ENCODE measurements at regions not wholly inside any gene's neighbourhood (a gene's known extent, or its start where the extent isn't known, plus 50 kb on each side); places are given as distances from the start of the nearest gene placed in this dataset.

GRCh38 chr11:131203040-131203439, 167.4 kb upstream of the NTM start:
- BruUV-seq (replicated peaks) = no TSS peak
- POLR2A ChIA-PET = no interaction called here
- Histone ChIP-seq H3K79me2 (ENCODE audit: control insufficient read depth, insufficient read depth, low read length) (no peaks in the 10 kb centered on the region), H3K4me2 (ENCODE audit: insufficient read depth, low read length) (no peak overlapping the region), H4K20me1 (replicated peaks; ENCODE audit: control insufficient read depth, insufficient read depth, low read length) (no peaks in the 10 kb centered on the region), H3K9me1 (ENCODE audit: control insufficient read depth, insufficient read depth, low read length) (no peaks in the 10 kb centered on the region), H3K27ac (ENCODE audit: extremely low read depth, low read depth, low read length) (no peak overlapping the region), H3K4me3 (no peak overlapping the region), H3K36me3 (ENCODE audit: control insufficient read depth, insufficient read depth, low read length) (no peaks in the 10 kb centered on the region), H3K9me3 (replicated peaks; ENCODE audit: control insufficient read depth, insufficient read depth, low read depth, low read length) (no peaks in the 10 kb centered on the region), H3K4me1 (replicated peaks in 1 of 2; ENCODE audit: control insufficient read depth in 2 of 2, insufficient read depth in 2 of 2, low read length in 2 of 2) (no peaks in the 10 kb centered on the region), H2AFZ (ENCODE audit: low read depth, low read length) (no peak overlapping the region), H3K9ac (ENCODE audit: insufficient read depth in 1 of 2, low read depth in 2 of 2, low read length in 2 of 2) (no peak overlapping the region), H3K27me3 (ENCODE audit: control insufficient read depth in 2 of 2, insufficient read depth in 2 of 2, low read length in 2 of 2) (peaks cover 0 to 4% of the 10 kb centered on the region in 2 experiments; a peak in 2 of 5 replicates)
- intact Hi-C loops (cut with micrococcal nuclease) (no loop called here), in situ Hi-C loops (cut with MboI) (no loop called here)
- CTCF ChIA-PET (ENCODE audit: low intra/inter-chr PET ratio) = no interaction called here
- 0% methylated on average over 1 of the region's 1 CpG for WGBS (ENCODE audit: insufficient coverage, low coverage, missing lambda C conversion rate)
- ATAC-seq (no peak), FAIRE-seq (no peak), DNase-seq (ENCODE audit: extremely low read depth in 1 of 4, low spot score in 3 of 4) (no peak)
- TF ChIP-seq SFPQ (IDR thresholded peaks at IDR 0.05; ENCODE audit: low read depth, low read length) = no peak
- no peak for TF ChIP-seq MYBL2 (IDR thresholded peaks at IDR 0.05; ENCODE audit: low read depth)
- TF ChIP-seq MYBL2 (CRISPR knock-in tag; IDR thresholded peaks at IDR 0.05; ENCODE audit: borderline replicate concordance) = no peak
- no peak for TF ChIP-seq SMARCB1 (IDR thresholded peaks at IDR 0.05; ENCODE audit: insufficient read length, low read depth)
- TF ChIP-seq CTCFL (IDR thresholded peaks at IDR 0.05; ENCODE audit: borderline replicate concordance, insufficient read depth, low read depth, low read length, poor library complexity, severe bottlenecking) = no peak
- TF ChIP-seq GTF2A2 (tag; IDR thresholded peaks at IDR 0.05) = no peak

Data from K562 (cell line).